ENCODE measurements at regions not wholly inside any gene's neighbourhood (a gene's known extent, or its start where the extent isn't known, plus 50 kb on each side); places are given as distances from the start of the nearest gene placed in this dataset.
"Not testable (repeated sequence)": the region's sequence is repeated elsewhere in the genome, so short reads cannot be mapped to it uniquely, and the experiment has no call there.

DNA sequence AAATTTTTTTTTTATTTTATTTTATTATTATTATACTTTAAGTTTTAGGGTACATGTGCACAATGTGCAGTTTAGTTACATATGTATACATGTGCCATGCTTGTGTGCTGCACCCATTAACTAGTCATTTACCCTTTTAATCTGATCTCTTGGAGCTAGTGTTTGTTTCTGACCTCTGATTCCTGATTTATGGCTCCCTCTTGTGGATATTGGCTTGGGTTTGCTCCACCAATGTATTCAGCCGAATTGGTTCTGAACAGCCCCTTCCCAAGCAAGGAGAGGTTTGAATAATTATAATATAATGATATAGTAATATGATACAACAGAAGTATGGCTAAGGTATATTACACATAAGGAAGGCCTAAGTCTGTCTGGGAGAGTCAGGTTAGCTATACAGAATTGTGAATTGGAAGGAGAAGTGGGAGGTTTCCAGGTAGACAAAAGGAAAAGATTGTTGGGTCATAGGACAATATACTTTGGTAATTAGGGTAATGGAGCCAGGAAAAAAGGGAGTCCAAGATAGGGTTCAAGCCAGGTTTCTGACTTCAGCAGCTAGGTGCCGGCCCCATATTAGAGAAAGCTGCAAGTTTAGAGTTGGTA lies 53.1 kb upstream of the HMCN1 start:
- no peak for DNase-seq (ENCODE audit: low read depth in 3 of 3, low spot score in 2 of 3)

DNA sequence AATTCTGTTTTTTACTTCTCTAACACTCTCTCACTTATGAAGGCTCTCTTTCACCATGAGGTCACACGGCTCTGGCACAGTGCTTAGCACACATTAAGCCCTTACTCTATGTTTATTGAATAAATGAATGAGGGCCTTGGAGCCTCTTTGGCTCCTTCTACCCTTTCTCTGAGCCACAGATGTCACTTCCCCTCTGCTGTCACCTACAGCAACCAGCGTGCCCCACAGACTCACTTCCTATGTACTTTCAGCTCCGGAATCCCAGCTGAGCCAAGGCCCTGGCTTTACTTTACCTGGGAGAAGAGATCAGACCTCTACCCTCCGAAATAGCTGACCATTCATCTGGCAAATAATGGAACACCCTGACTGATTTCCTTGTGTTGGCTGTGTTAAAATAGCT lies 53.7 kb upstream of the HMCN1 start:
- DNase-seq (ENCODE audit: low read depth in 3 of 3, low spot score in 2 of 3), result no peak

DNA sequence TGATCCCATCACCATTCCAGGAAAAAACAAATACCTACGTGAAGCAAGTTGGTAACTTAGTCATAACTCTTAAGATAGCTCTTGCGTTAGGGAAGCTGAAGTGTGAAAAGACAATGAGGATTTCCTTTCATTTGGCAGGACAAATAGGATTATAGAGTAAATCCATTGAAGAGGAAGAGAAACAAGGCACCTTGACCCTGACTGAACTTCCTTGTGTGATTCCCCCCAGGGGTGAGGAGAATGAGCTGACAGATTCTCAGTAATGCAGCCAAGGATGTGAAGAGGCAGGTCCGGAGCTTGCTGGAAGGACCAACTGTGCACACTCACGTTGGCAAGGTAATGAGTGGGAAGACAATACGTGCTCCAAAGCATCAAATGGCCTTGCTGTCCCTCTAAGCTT lies 55.0 kb upstream of the HMCN1 start:
- DNase-seq (ENCODE audit: low read depth in 3 of 3, low spot score in 2 of 3), result no peak

DNA sequence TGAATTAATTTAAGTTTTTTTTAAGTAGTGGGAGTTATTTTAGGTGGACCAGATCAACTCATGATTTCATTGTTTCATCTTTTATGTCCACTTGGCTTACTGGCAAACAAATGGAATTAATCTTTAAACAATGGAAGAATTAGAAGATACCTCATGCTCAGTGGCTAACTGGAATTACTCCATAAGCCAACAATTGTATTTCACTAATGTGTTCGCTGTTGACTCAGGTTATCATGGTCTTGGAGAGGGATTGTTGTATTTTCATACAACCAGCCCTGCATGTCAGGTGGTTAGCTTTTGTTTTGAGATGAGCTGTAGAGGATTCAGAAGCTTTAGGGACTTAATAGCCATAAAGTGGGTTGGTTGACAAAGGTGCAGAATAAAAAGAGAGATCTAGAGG lies 57.2 kb upstream of the HMCN1 start:
- DNase-seq (ENCODE audit: low read depth in 3 of 3, low spot score in 2 of 3), result no peak

DNA sequence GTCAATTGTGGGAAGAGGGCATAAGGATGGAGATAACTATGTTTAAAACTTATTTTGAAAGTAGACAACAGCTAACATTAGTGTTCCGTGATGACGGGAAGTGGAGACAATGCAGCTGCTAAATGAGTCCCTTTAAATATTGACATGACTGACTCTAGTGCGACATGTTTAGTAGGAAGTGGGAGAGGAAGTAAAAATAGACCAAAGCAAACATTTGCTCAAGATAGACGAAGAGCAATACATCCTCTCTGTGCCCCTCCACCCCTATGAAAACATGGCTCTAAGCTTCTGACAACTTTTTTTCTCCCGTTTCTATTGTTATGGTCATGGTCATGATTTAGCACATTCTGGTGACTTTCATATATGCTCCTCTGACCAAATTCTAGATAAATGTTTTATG lies 60.0 kb upstream of the HMCN1 start:
- no peak for DNase-seq (ENCODE audit: low read depth in 3 of 3, low spot score in 2 of 3)

DNA sequence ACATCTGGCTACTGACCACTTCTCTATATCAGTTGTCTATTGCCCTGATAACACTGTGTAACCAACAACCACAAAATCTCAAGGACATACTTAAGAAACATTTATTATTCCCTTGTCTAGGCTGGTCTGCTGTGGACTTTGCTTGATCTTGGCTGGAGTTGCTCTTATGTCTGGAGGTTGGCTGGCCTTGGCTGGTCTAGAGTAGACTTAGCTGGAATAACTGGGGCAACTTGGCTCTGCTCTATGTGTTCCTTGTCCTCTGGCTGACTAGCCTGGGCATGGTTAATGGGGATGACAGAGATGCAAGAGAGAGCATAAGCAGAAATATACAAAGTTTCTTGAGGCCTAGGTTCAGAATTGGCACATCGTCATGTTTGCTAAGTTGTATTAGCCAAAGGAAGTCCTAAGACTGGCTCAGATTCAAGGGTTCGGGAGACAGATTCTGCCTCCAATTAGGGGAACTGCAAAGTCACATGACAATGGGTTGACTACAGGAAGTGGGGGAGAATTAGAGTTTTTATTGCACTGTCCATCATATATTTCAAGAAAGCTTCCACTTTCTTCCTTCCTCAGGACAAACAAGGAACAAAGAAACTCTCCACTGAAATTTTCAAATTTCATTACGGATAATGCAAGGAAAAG lies 61.4 kb upstream of the HMCN1 start:
- no peak for DNase-seq (ENCODE audit: low read depth in 3 of 3, low spot score in 2 of 3)

DNA sequence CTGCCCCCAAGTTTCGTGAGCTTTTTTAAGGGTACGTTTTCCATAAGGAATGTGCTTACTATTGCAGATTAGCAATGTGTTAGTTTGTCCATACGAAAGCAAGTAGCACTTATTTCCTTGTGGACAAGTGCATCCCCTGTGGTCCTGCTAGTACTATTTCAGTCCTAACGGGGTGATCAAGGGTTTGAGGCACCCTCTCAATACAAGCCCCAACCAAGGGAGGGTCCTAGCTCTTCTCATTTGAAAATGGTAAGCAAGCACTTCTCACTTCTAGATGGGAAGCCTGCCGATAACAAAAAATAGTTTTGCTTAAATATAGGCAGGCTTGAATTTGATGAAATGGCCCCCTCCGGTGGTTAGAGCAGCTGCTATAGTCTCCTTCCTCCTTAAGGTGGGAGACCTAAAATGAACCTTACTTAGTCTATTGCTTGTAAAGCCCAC lies 64.0 kb upstream of the HMCN1 start:
- no peak for DNase-seq (ENCODE audit: low read depth in 3 of 3, low spot score in 2 of 3)

DNA sequence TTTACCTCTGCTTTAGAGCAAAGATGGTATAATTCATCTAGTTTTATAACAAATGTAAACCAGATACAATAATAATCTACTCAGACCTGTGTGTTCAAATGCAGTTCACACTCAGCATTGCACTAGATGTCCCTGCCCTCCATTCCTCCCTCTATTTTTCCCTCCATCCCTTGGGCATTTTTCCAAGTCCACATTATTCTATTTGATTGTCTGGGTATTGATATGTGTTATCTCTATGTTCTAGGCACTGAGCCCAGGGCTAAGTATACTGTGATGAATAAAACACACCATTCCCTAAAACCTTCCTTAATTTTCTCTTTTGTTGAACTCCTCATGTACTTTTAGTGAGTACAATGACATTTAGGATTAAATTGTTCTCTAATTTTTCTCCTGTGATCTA lies 66.2 kb upstream of the HMCN1 start:
- no peak for DNase-seq (ENCODE audit: low read depth in 3 of 3, low spot score in 2 of 3)

DNA sequence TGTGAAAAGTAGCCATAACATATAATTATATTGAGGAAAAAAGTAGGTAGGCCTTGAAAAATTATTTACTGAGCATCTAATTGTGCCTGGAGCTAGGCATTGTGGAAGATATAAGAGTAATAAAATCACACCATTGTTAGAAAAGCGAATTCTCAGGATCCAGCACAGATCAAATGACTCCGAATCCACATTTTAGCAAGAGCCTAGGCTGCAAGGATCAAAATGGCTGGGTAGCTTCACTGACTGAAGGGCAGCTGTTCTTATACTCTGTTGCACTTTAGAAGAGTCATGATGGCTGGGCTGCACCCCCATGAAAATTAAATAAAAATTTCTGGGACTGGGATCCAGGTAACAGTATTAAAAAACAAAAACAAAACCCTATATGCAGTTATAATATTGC lies 67.6 kb upstream of the HMCN1 start:
- no peak for DNase-seq (ENCODE audit: low read depth in 3 of 3, low spot score in 2 of 3)

DNA sequence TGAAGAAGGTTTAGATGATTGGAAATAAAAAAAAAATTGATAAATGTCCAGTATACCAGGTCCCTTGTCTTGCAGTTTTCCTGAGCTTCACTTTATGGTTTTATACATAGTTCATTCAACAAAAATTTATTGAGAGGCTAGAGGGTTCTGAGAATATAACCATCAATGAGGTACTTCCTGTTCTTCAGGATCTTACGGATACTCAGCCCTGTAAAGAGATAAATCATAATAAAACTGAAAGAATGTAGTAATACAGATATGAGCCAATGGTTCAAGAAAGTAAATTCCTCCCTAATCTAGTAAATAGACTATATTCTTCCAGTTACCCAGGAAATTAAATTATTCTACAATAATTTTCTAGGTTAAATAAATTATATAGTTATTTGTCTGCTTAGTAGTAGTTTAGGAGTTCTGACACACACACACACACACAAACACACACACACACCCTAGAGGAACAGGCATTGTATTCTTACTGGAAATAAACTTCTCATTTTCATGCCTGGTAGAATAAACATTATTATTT lies 70.4 kb upstream of the HMCN1 start:
- DNase-seq (ENCODE audit: low read depth in 3 of 3, low spot score in 2 of 3), result no peak

DNA sequence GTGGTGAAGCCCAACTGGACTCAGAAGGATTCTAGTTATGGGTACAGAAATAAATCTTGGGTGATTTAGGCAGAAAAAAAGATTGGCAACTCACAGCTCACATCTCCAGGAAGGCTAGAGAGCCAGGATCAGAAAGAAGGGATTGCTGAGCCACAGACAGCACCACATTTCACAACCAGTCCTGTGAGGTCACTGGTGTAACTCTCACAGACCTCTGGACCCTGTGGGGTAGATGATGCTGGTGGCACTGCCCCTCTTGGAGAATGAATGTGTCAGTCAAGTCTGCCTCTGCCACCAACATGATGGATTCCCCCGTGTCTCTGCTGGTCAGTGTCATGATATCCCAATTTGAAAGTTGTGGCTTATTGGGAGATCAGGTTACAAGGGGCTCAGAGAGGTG lies 70.9 kb upstream of the HMCN1 start:
- DNase-seq (ENCODE audit: low read depth in 3 of 3, low spot score in 2 of 3), result no peak

DNA sequence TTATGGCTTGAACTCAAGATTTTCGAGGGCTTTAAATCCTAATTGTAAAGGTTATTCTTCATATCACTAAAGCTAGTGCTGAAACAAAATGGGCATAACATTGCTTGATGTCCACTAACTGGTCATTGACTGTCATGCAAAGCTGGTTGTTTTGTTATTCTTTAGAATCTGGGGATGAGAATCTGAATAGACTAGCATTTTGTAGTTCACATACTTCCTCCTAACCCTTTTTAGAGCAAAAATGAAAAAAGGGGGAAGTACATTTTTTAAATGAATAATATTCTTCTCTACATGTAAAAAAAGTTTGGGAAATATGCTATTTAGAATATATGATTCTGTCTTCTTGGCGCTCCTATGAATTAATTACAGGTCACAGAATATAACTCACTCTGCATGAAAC lies 72.2 kb upstream of the HMCN1 start:
- no peak for DNase-seq (ENCODE audit: low read depth in 3 of 3, low spot score in 2 of 3)

DNA sequence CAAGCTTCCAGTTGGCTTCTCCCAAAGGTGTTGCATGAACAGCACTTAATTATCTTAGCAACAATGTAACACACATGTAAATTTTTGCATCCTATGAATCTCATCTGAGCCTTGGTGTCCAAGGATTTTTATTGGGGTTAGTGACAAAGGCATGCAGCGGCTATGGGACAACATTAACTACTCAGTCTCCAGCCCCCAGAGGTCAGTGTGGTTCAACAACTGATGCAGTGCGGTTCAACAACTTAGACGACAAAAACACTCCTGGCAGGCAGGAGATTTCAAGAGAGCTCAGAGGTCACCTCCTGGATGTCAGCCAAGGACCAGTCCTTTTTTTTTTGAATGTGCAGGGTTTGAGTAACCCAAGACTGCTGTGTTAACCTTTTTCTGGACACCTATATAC lies 77.5 kb upstream of the HMCN1 start:
- no peak for DNase-seq (ENCODE audit: low read depth in 3 of 3, low spot score in 2 of 3)

DNA sequence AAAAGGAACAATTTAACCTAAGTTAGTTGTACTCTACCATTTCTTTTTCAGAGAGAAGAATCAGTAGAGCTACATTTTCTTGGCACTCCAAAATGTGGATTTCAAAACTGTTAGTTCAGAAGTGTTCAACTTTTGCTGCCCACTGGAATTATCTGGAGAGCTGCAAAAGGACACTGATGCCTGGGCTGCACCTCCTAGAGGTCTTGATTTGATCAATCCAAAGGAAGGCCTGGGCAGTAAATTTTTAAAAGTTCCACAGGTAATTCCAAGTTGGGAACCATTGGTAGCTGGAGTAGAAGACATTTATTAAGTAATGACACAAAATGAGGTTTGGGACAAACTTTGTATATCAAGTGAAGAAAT lies 79.3 kb upstream of the HMCN1 start:
- DNase-seq (ENCODE audit: low read depth in 3 of 3, low spot score in 2 of 3), result no peak

DNA sequence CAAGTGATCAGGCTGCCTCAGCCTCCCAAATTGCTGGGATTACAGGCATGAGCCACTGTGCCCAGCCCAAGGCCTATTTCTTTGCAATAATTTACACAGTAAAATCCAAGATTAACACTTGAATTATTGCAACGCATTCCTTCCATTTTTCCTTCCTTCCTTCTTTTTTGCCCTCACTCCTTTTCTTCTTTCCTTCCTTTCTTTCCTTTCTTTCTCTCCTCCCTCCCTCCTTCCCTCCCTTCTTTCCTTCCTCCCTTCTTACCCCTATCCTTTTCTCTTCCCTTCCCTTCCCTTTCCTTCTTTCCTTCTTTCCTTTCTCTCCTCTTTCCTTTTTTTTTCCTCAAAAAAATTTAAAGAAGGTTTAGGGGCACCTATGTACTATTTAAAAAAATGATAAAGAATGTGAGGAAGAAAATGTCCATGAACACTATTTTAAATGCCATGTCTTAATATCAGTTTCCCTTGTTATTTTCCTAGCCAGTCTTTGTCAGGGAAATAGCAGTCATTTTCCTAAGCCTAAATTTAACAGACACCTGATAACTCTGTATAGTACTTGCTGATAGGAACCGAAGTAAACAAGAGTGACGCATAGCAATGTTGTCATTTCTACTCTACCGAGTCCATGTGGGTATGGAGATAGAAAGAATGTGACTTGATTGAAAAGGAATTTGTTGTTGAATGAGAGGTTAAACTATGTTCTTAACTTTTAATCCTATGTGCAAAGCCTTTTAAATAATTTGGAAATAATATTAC lies 79.8 kb upstream of the HMCN1 start:
- DNase-seq (ENCODE audit: low read depth in 3 of 3, low spot score in 2 of 3), result no peak

DNA sequence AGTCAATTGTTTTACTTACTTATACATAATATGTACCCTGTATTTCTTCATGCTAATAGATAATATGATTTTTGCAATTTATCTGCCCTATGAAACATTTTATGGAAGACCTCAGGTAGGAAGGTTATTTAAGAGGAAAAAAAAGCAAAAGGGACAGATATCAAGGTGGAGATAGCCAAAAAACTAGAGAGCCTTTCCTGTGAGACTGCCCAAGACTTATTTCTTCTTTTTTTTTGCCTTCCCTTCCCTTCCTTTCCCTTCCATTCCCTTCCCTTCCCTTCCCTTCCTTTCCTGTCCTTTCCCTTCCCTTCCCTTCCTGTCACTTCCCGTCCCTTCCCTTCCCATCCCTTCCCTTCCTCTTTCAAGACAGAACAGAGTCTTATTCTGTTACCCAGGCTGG lies 80.6 kb upstream of the HMCN1 start:
- DNase-seq (ENCODE audit: low read depth in 3 of 3, low spot score in 2 of 3), result no peak

DNA sequence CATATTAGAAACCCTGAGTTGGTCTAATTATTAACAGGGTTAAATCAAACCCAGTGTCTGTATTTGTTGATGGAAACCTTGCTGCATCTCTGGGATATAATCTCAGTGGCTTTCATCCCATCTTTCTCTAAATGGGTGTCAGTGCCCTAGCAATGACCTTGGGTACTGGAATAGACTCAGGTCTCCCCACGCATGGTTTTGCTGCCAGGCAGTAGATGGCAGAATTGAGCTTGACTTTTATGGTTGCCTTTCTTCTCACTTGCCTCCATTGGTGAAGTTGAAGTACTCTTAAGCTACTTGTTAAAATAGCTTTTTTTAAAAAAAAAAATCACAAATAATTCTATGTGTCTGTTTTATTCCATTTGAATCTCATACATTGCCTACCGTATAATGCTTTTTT lies 81.8 kb upstream of the HMCN1 start:
- DNase-seq (ENCODE audit: low read depth in 3 of 3, low spot score in 2 of 3), result no peak

DNA sequence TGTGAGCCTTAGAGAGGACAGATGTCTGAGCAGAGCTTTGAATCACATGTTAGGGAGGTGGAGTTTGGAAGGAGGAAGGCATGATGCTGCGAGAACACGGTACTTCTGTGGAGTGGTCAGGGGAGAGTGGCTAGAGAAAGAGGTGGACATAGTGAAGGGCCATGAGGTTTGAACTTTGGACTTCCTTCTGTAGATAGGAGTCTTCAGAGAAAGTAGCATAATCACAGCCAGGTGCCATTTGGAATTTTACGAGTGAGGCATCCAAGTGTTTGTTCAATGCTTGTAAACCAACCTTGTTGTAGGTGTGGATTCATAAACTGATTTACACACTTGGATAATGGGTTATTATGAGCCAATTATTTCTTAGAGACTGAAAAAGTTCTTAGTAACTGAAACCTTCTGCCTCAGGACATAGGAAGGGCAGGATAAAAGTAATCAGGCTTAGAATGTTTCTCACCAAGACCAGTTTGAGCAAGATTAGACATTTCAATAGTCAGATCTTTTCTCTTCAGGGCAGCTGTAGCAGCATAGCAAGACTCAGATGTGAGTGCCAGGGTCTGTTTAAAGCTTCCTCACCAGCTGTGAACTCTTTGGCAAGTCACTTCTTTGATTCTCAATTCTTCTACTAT lies 83.5 kb upstream of the HMCN1 start:
- no peak for DNase-seq (ENCODE audit: low read depth in 3 of 3, low spot score in 2 of 3)

DNA sequence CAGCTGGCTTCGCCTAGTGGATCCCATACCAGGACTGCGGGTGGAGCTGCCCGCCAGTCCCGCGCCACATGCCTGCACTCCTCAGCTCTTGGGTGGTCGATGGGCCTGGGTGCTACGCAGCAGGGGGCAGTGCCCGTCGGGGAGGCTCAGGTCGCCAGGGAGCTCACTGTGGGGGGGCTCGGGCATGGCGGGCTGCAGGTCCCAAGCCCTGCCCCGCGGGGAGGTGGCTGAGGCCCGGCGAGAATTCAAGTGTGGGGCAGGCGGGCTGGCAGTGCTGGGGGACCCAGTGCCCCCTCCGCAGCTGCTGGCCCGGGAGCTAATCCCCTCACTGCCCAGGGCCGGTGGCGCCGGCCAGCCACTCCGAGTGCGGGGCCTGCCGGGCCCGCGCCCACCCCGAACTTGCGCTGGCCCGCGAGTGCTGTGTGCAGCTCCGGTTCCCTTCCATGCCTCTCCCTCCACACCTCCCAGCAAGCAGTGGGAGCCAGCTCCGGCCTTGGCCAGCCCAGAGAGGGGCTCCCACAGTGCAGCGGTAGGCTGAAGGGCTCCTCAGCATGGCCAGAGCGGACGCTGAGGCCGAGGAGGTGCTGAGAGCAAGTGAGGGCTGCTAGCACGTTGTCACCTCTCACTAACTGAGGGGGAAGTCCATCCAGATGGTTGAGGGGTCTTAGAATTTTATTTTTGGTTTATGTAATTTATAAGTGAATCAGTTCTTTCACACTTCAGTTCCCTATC lies 85.2 kb upstream of the HMCN1 start:
- DNase-seq (ENCODE audit: low read depth in 3 of 3, low spot score in 2 of 3), result no peak

DNA sequence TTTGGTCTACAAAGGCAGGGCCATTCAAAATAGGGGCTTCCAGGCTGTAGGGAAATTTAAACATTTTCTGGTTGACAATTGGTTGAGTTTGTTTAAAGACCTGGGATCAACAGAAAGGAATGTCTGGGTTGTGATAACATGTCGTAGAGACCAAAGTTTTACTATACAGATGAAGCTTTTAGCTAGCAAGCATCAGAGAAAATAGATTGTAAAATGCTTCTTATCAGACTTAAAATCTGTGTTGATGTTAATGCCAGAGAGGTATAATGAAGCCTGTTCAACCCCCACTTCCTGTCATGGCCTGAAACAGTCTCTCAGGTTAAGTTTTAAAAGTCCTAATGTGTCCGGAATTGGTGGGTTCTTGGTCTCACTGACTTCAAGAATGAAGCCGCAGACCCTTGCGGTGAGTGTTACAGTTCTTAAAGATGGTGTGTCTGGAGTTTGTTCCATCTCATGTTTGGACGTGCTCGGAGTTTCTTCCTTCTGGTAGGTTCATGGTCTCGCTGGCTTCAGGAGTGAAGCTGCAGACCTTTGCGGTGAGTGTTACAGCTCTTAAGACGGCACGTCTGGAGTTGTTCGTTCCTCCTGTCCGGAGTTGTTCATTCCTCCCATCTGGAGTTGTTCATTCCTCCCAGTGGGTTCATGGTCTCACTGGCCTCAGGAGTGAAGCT lies 86.5 kb upstream of the HMCN1 start:
- DNase-seq (ENCODE audit: low read depth in 3 of 3, low spot score in 2 of 3), result not testable (repeated sequence)

All from right renal cortex interstitium (tissue), 3 donors.